GM19372 (cell line): ENCODE measurements at regions not wholly inside any gene's neighbourhood (a gene's known extent, or its start where the extent isn't known, plus 50 kb on each side); places are given as distances from the start of the nearest gene placed in this dataset.

Source experiments
- ATAC-seq: cut with Tn5 transposase; IDR thresholded peaks from one replicate; pipeline ENCODE4 v1.9.1; 2021; ENCODE audit warnings: mild to moderate bottlenecking, low read depth, moderate library complexity; ENCODE audit not compliant: unreplicated experiment

GRCh38 chr1:239538239-239538988, 152.0 kb downstream of the CHRM3 start:
- ATAC-seq: no peak

GRCh38 chr1:239539051-239539450, 152.7 kb downstream of the CHRM3 start:
- ATAC-seq: no peak

- ATAC-seq: no peak
Measured at GRCh38 chr1:239539812-239540211, 153.4 kb downstream of the CHRM3 start.

DNA sequence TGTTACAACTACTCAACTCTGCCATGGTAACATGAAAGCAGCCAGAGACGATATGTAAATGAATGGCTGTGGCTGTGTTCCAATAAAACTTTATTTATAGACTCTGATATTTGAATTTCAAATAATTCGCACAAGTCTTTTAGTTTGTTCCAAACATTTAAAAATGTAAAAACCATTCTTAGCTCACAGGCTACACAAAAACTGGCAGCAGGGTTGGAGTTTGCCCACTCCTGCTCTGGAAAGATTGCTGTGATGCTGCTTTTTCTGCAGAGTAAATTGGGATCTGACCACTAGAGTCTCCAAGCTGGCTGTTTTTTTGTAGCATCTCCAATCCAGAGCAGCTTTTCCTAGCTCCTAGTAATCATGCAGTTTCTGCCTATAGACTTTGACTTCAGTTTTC, 157.5 kb downstream of the CHRM3 start:
- ATAC-seq: no peak

DNA sequence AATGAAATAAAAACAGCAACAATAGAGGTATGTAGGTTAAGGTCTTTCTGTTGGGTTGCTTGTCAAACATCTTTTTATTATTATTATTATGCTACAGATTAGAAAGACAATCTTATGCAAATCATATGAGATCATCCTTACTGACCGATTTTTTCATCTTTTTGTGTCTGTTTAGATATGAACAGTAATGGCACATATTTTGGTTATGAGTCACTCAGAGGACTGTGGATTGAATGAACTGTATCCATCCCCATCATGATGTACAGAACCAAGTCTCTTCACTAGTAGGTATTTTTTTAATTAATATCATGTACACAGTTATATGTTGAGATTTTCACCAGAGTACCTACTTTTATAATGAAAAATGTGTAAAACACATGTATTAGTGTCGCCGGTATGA, 159.1 kb downstream of the CHRM3 start:
- ATAC-seq: no peak

DNA sequence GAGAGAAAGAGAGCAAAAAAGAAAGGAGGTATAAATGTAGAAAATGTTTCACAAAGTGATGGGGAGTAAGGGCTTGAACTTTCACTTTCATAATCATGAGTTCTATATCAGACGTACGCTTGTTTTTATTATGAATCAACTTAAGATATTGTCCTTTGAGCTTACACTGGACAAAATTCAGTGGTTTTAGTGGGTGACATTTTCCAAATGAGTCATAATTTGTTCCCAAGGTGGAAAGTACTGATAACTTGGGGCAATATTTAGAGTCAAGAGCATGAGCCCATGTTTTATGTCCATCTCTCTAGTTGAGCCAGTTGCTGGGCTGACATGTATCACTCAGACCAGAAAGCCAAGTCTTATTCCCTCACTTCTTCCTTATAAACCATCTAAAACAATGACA, 161.6 kb downstream of the CHRM3 start:
- no peak for ATAC-seq

DNA sequence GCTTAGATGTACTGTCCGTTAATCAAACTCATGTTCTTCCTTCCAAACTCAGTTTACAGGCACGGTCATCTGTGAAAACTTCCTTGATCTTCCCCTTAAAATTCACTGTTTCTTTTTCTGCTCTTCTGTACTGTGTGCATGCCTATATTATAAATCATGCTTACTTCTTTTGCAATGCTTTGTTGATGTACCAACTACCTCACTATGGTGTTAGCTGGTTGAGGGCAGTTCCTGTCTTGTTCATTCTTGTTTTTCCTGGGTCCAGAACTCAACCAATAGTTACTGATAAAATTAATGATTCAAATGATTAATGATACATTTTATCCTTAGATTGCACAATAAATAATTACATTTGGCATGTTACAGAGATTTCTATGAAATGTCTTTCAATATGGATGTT, 163.8 kb downstream of the CHRM3 start:
- ATAC-seq: no peak

- no peak for ATAC-seq
Measured at GRCh38 chr1:239555350-239555749, 169.0 kb downstream of the CHRM3 start.

- ATAC-seq: no peak
Measured at GRCh38 chr1:239558559-239558958, 172.2 kb downstream of the CHRM3 start.

DNA sequence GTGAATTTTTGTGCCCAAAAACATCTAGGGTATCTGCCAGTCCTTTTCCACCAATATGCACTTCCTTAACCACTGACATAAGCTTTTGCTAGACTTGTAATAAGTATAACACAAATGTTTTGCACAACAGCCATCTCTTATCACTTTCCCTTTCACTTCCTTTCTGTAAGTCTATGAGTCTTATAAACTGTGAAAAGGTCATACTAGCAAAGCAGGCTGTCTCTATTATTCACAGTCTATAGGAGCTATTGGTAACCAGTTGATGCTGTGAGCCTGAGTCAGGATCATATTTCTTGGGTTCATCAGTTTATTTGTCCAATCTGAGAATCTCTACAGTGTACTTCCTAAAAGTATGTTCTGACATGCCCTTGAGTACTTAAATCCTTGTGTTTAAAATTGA, 172.6 kb downstream of the CHRM3 start:
- no peak for ATAC-seq

DNA sequence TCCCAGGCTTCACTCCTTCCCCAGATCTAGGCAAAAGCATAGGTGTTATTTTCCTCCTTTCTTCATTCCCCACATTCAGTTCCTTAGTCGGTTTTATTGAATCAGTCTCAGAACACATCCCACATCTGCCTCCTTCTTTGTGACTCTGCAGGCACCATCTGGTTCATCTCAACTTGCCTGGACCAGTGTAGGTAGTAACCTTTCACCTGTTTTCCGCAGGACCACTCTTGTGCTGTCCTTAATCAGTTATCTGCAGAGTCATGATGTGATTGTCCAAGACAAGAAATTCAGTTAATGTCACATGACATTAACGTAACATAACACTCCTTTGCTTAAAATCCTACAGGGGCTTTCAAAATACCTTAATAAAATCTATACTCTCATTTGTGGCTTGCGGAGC, 174.6 kb downstream of the CHRM3 start:
- ATAC-seq: no peak

- no peak for ATAC-seq
Measured at GRCh38 chr1:239562095-239562494, 175.7 kb downstream of the CHRM3 start.

DNA sequence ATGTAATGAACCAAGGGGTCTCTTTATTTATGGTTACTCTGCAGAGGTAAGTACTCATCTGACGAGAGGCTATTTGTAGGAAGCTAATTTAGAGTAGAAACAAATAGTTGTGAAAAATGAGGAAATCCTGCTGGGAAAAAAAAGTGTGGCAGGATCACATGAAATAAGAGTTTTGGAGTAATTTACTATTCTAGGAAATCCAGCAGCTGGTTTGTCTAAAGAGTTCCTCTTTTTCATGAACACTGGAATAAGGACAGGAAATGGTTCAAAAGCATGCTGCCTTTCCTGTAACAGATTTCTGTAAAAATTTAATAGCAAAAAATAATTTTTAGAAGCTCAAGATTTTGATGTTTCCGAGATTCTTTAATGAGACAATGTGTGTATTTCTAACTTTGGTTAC, 177.3 kb downstream of the CHRM3 start:
- ATAC-seq: no peak

DNA sequence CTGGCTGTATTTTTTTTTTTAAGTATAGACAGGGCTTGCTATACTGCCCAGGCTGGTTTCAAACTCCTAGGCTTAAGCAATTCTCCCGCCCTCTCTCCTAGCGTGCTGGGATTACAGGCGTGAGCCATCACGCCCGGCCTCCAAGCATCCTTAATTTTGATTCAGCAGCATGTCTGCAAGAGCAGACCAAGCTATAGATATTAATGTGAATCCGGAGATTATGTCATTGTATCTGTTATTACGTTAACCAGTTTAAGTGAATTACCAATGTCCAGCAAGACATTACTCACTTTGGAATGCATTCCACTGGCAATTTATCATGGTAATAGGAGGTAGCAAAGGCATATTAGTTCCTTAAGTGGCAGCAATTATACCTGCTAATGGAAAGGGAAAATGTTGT, 179.7 kb downstream of the CHRM3 start:
- no peak for ATAC-seq

GRCh38 chr1:239570878-239571277, 184.5 kb downstream of the CHRM3 start:
- ATAC-seq: no peak

GRCh38 chr1:239572183-239572582, 185.8 kb downstream of the CHRM3 start:
- no peak for ATAC-seq

DNA sequence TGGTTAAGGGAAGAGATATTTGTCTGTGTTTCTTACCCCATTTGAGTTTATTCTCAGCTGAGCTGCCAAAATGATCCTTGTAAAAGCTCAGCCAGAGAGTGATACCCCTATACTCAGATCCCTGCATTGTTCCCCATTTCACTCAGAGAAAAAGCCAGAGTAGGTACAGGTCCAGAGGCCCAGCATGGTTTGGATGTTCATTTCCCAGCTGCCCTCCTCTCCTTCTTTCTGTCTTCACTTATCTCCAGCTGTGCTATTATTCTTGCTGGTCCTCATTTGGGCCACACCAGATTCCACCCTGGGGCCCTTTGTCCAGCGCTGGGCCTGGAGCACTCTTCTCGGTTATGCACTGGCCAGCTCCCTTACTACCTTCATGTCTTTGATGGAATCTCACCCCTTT, 187.7 kb downstream of the CHRM3 start:
- ATAC-seq: no peak

DNA sequence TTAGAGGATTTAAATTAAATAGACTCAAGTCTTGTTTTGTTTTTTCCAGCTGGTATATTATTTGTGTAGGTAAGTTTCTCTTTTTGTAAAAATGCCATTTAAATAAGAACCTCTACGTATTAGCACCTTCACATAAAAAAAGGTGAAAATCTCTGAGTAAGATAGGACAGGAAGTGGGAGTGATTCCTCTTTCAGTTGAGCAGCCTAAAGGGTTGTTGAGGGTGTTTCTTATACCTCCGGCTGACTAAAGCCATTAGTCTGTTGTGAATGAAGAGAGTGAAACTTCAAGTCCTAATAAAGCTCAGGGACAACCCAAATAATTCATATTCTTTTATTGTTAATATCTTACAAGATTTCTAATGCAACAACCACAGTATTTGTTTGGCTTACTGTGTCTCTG, 188.7 kb downstream of the CHRM3 start:
- no peak for ATAC-seq

- no peak for ATAC-seq
Measured at GRCh38 chr1:239583536-239583935, 197.2 kb downstream of the CHRM3 start.

- no peak for ATAC-seq
Measured at GRCh38 chr1:239586128-239586527, 199.8 kb downstream of the CHRM3 start.

DNA sequence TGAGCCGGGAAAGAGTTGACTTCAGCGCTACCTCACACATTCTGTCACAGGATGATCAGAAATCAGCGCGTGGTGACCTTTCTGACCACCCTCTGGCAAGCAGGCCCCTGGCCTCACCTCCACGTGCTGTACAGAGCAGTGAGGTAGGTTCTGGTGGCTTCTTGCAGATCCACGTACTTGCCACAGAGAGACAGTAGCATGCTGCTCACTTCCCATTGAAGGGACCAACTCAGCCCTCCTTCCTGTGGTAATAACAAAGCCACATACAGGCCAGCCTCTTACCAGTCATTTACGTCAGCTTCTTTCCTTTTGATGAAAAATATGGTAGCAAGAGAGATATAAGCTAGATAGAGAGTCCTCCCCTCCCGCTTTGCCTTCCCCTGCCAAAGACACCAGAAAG, 200.7 kb downstream of the CHRM3 start:
- no peak for ATAC-seq

GRCh38 chr1:239587574-239588369, 201.4 kb downstream of the CHRM3 start:
- no peak for ATAC-seq
